Vagina (tissue), 2 donors: ENCODE measurements at regions not wholly inside any gene's neighbourhood (a gene's known extent, or its start where the extent isn't known, plus 50 kb on each side); places are given as distances from the start of the nearest gene placed in this dataset.

Experiments
- CTCF ChIP-seq, 3 experiments: fragments of 450-650 bp in 2 of 3; fragments of 200-600 bp in 1 of 3; sonication (generic) in 1 of 3; IDR thresholded peaks; one replicate each; pipeline ENCODE4 v1.5.1; 2017 to 2019; ENCODE audit warnings: antibody characterized with exemption in 3 of 3, mild to moderate bottlenecking in 2 of 3, moderate library complexity in 2 of 3
- POLR2A ChIP-seq, 2 donors: fragments of 450-650 bp; IDR thresholded peaks; one replicate each; pipeline ENCODE4 v1.6.1; 2017; ENCODE audit warnings: antibody characterized with exemption in 2 of 2, mild to moderate bottlenecking in 2 of 2, moderate library complexity in 2 of 2

DNA sequence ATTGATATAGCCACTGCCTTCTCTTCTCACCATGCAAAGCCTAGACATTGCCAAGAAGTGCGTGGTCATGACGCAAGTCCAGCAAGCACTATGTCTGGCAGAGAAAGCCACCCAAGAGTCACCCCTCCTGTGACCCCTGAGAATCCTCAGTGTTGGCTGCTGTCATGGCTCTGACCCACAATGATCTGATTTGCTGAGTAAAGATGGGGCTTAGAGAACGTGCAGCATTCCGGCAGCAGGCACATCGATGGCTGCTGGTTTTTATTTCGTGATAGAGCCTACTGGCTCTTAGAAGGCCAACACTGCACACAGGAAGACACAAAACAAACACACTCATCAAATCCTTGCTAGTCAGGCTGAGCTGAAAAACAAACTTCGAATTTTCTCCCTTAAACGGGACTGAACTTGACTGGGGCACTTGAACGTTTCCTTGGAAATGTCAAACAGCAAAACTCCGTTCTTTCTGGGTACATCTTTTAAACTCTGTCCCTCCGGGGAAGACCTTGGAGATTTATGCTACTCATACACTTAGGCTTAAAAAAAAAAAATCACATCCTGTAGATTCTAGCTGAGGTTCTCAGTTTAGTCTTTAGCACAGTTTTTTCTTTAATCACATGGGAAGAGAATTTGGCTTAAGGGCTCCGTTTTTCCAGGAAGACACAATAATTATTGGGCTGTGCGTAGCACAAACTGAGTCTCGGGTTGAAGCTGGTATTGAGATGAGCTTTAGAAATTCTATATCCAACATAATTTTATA is 88.2 kb upstream of the BASP1 start:
- TF ChIP-seq POLR2A (IDR thresholded peaks at IDR 0.05), result no peak
- TF ChIP-seq CTCF (IDR thresholded peaks at IDR 0.05), result no peak
